Calu3 (cell line): ENCODE measurements at regions not wholly inside any gene's neighbourhood (a gene's known extent, or its start where the extent isn't known, plus 50 kb on each side); places are given as distances from the start of the nearest gene placed in this dataset.
"Not testable (repeated sequence)": the region's sequence is repeated elsewhere in the genome, so short reads cannot be mapped to it uniquely, and the experiment has no call there.

Experiments
- BruUV-seq: library from RNA; stranded (reverse); fragments of 400-500 nt; replicated peaks from 2 replicates; lab custom pipeline; 2021; lab: Mats Ljungman, UMichigan
- CTCF ChIA-PET: fragments of 300-600 bp; sonication (Branson Sonifier 250); formaldehyde crosslinking; loops from one replicate; lab custom pipeline; 2022; ENCODE audit warnings: antibody characterized with exemption; lab: Charles Lee
- DNase-seq: peaks from one replicate; pipeline ENCODE4 v3.0.0; 2022
- H3K27ac Mint-ChIP-seq: one replicate; pipeline ENCODE4 v1.8.0; 2022; ENCODE audit warnings: mixed read lengths; ENCODE audit not compliant: unreplicated experiment
- H3K27me3 Mint-ChIP-seq: one replicate; pipeline ENCODE4 v1.8.0; 2022; ENCODE audit warnings: mixed read lengths; ENCODE audit not compliant: unreplicated experiment
- H3K36me3 Mint-ChIP-seq: one replicate; pipeline ENCODE4 v1.8.0; 2022; ENCODE audit warnings: mild to moderate bottlenecking, moderate library complexity, mixed read lengths; ENCODE audit not compliant: insufficient read depth, unreplicated experiment
- H3K4me1 Mint-ChIP-seq: one replicate; pipeline ENCODE4 v1.8.0; 2022; ENCODE audit warnings: mild to moderate bottlenecking, low read depth, mixed read lengths; ENCODE audit not compliant: unreplicated experiment
- H3K4me3 Mint-ChIP-seq: one replicate; pipeline ENCODE4 v1.8.0; 2022; ENCODE audit warnings: mild to moderate bottlenecking, low read depth, moderate library complexity, mixed read lengths; ENCODE audit not compliant: unreplicated experiment
- H3K9me3 Mint-ChIP-seq: one replicate; pipeline ENCODE4 v1.8.0; 2022; ENCODE audit warnings: low read depth, mixed read lengths; ENCODE audit not compliant: unreplicated experiment
- CTCF ChIP-seq: fragments of 200-600 bp; IDR thresholded peaks from one replicate; pipeline ENCODE4 v1.8.0; 2022; ENCODE audit warnings: antibody characterized with exemption; ENCODE audit not compliant: unreplicated experiment
- intact Hi-C: fragments of 100-400 bp; cut with micrococcal nuclease; formaldehyde crosslinking; loops from one replicate; pipeline ENCODE4 v1.10.0; 2022; ENCODE audit not compliant: unreplicated experiment

DNA sequence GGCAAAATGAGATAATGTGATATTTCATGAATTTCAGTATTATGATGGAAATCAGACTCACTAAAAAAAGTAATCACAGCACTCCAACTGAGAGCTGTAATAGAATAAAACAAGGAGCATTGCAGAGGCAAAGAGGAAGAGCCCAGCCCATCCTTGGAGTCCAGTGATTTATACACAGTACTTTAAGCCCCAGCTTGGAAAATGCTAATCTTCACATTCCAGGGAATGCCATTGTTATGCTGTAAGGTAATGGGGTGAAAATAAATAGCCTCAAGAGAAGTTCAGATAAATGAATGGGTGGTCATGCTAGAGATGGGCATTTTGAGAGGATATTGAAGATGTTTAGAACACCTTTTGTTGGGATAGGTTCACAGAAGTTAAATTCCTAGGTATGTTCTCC is 190.3 kb upstream of the TAPT1 start:
- Mint-ChIP-seq H3K27ac (no peak overlapping the region), H3K36me3 (no peaks in the 10 kb centered on the region), H3K9me3 (peaks cover 3% of the 10 kb centered on the region), H3K4me1 (no peaks in the 10 kb centered on the region), H3K4me3 (no peak overlapping the region), H3K27me3 (no peaks in the 10 kb centered on the region)
- no TSS peak for BruUV-seq
- intact Hi-C loops, result no loop called here
- CTCF ChIA-PET, result no interaction called here
- no peak for DNase-seq
- TF ChIP-seq CTCF, result no peak

DNA sequence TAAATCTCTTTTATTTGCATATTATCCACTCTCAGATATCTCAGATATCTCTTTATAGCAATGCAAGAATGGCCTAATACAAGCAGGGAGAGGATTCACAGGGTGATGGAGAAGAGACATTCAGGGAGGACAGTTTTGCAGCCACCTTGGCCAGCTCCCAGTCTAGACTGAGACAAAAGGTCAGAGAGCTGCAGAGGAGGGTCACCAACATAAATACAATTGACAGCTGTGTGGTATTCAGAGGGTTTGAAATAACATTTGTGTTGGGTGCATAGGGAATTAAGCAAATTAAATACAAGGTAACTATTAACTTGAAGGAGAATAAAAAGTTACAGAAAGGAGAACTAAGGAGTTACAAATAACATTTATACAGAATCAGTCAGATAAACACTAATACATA is 189.5 kb upstream of the TAPT1 start:
- Mint-ChIP-seq H3K36me3 (no peaks in the 10 kb centered on the region), H3K27me3 (no peaks in the 10 kb centered on the region), H3K9me3 (peaks cover 3% of the 10 kb centered on the region), H3K27ac (no peak overlapping the region), H3K4me1 (no peaks in the 10 kb centered on the region), H3K4me3 (no peak overlapping the region)
- no peak for DNase-seq
- intact Hi-C loops, result no loop called here
- no TSS peak for BruUV-seq
- CTCF ChIA-PET, result no interaction called here
- no peak for TF ChIP-seq CTCF

- Mint-ChIP-seq H3K4me1 (no peaks in the 10 kb centered on the region), H3K27me3 (no peaks in the 10 kb centered on the region), H3K4me3 (no peak overlapping the region), H3K27ac (no peak overlapping the region), H3K36me3 (no peaks in the 10 kb centered on the region), H3K9me3 (no peaks in the 10 kb centered on the region)
- intact Hi-C loops, result no loop called here
- CTCF ChIA-PET, result no interaction called here
- no TSS peak for BruUV-seq
- DNase-seq, result no peak
- no peak for TF ChIP-seq CTCF
Observed at GRCh38 chr4:16413814-16414555, 187.7 kb upstream of the TAPT1 start.

DNA sequence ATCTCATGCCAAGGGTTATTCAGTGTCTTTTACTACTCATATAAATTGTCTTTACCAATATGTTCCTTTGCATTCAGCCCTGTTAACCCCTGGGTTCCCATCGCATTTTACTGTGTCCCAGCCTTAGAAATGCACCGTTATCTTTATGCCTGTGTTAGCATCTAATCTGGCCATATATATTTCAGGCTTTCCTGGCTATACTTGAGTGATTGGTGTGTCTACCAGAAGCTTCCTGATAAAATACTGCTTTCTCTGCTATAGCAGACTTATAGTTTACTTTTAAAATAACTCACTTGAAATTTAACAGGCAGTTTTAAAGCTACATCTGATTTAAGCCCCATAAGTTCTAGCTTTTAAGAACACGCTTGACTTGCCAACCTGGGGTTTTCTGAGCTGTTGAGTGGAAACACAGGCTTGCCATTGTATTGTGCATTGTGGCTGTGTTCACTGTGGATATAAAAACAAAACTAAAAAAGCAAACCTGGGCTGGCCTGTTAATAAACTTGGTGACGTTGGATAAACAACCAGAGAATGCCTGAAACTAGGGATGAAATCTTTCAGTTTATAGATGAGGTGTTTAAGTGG is 185.3 kb upstream of the TAPT1 start:
- Mint-ChIP-seq H3K36me3 (no peaks in the 10 kb centered on the region), H3K4me1 (no peaks in the 10 kb centered on the region), H3K27ac (no peak overlapping the region), H3K9me3 (no peaks in the 10 kb centered on the region), H3K27me3 (no peaks in the 10 kb centered on the region), H3K4me3 (no peak overlapping the region)
- intact Hi-C loops, result no loop called here
- BruUV-seq, result no TSS peak
- no peak for TF ChIP-seq CTCF
- no peak for DNase-seq
- CTCF ChIA-PET, result no interaction called here

GRCh38 chr4:16393216-16393615 is 166.9 kb upstream of the TAPT1 start:
- DNase-seq, H3K4me3 Mint-ChIP-seq, H3K9me3 Mint-ChIP-seq, H3K4me1 Mint-ChIP-seq, intact Hi-C loops, H3K27ac Mint-ChIP-seq, CTCF ChIA-PET, BruUV-seq, H3K36me3 Mint-ChIP-seq: not testable (repeated sequence)
- peaks cover 15% of the 10 kb centered on the region for H3K27me3 Mint-ChIP-seq
